ENCODE measurements at regions not wholly inside any gene's neighbourhood (a gene's known extent, or its start where the extent isn't known, plus 50 kb on each side); places are given as distances from the start of the nearest gene placed in this dataset.

DNA sequence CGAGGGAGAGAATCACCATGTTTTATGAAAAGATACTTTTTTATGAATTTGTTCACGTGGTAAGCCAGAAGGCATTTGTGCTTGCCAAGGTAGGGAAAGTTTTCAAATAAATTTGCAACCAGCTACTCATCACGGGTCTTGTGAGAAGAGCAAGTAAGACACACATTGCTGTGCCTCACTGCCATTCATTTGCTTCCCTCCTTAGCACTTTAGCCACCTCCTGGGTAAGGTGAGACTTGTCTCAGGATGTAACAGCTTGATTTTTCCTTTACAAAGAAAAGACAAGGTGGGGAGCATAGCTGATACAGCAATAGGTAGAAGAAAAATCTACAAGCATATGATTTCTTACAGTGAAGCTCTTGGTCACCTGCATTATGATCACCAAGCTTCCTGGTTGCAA, 342.4 kb upstream of the GRM3 start:
- Histone ChIP-seq H3K4me2 (ENCODE audit: insufficient read depth, low read length) (no peak overlapping the region), H3K4me1 (replicated peaks in 1 of 2; ENCODE audit: control insufficient read depth in 2 of 2, insufficient read depth in 2 of 2, low read length in 2 of 2) (no peaks in the 10 kb centered on the region), H3K27me3 (ENCODE audit: control insufficient read depth in 2 of 2, insufficient read depth in 2 of 2, low read length in 2 of 2) (no peaks in the 10 kb centered on the region), H2AFZ (ENCODE audit: low read depth, low read length) (no peak overlapping the region), H3K79me2 (ENCODE audit: control insufficient read depth, insufficient read depth, low read length) (no peaks in the 10 kb centered on the region), H4K20me1 (replicated peaks; ENCODE audit: control insufficient read depth, insufficient read depth, low read length) (no peaks in the 10 kb centered on the region), H3K9ac (ENCODE audit: insufficient read depth in 1 of 2, low read depth in 2 of 2, low read length in 2 of 2) (no peak overlapping the region), H3K9me1 (ENCODE audit: control insufficient read depth, insufficient read depth, low read length) (no peaks in the 10 kb centered on the region), H3K9me3 (replicated peaks; ENCODE audit: control insufficient read depth, insufficient read depth, low read depth, low read length) (no peaks in the 10 kb centered on the region), H3K27ac (ENCODE audit: extremely low read depth, low read depth, low read length) (no peak overlapping the region), H3K4me3 (no peak overlapping the region), H3K36me3 (ENCODE audit: control insufficient read depth, insufficient read depth, low read length) (no peaks in the 10 kb centered on the region)
- ChIA-PET CTCF (ENCODE audit: low intra/inter-chr PET ratio) (no interaction called here), POLR2A (no interaction called here)
- 0% methylated on average over 3 of the region's 3 CpGs for WGBS (ENCODE audit: insufficient coverage, low coverage, missing lambda C conversion rate)
- no peak for DNase-seq (ENCODE audit: extremely low read depth in 1 of 4, low spot score in 3 of 4)
- in situ Hi-C loops (cut with MboI) (no loop called here), intact Hi-C loops (cut with micrococcal nuclease) (no loop called here)
- no peak for ATAC-seq
- FAIRE-seq, result no peak
- TF ChIP-seq ZNF24 (IDR thresholded peaks at IDR 0.05), result no peak
- TF ChIP-seq, protein P1, sequence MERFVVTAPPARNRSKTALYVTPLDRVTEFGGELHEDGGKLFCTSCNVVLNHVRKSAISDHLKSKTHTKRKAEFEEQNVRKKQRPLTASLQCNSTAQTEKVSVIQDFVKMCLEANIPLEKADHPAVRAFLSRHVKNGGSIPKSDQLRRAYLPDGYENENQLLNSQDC (CRISPR knock-in tag; IDR thresholded peaks at IDR 0.05), result no peak
- no peak for TF ChIP-seq GABPB1 (CRISPR knock-in tag; IDR thresholded peaks at IDR 0.05)
- TF ChIP-seq SLC30A9 (CRISPR knock-in tag; IDR thresholded peaks at IDR 0.05), result no peak
- TF ChIP-seq, protein P2, sequence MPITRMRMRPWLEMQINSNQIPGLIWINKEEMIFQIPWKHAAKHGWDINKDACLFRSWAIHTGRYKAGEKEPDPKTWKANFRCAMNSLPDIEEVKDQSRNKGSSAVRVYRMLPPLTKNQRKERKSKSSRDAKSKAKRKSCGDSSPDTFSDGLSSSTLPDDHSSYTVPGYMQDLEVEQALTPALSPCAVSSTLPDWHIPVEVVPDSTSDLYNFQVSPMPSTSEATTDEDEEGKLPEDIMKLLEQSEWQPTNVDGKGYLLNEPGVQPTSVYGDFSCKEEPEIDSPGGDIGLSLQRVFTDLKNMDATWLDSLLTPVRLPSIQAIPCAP (CRISPR knock-in tag; IDR thresholded peaks at IDR 0.05; ENCODE audit: borderline replicate concordance), result no peak
- no peak for TF ChIP-seq RCOR1 (IDR thresholded peaks at IDR 0.05; ENCODE audit: borderline replicate concordance in 1 of 2, low read depth in 2 of 2, low read length in 2 of 2)
- no peak for TF ChIP-seq MAFG (tag; conservative IDR thresholded peaks at IDR 0.05)
- no peak for TF ChIP-seq GTF2F1 (IDR thresholded peaks at IDR 0.05; ENCODE audit: low read depth, low read length)
- no peak for TF ChIP-seq ELF1 (tag; IDR thresholded peaks at IDR 0.05)
- TF ChIP-seq ZNF695 (CRISPR knock-in tag; IDR thresholded peaks at IDR 0.05), result no peak
- no TSS peak for BruUV-seq (replicated peaks)

All from K562 (cell line).